Parathyroid adenoma (tissue), 2 donors: ENCODE measurements at regions not wholly inside any gene's neighbourhood (a gene's known extent, or its start where the extent isn't known, plus 50 kb on each side); places are given as distances from the start of the nearest gene placed in this dataset.

Experiments used
- H2AFZ ChIP-seq: fragments of 300-600 bp; sonication (generic); one replicate; pipeline ENCODE4 v1.7.0; 2017; ENCODE audit warnings: antibody characterized with exemption, mild to moderate bottlenecking
- H3K27ac ChIP-seq: fragments of 300-600 bp; sonication (generic); one replicate; pipeline ENCODE4 v1.7.0; 2017
- H3K27me3 ChIP-seq: fragments of 300-600 bp; sonication (generic); one replicate; pipeline ENCODE4 v1.7.0; 2017; ENCODE audit warnings: low read length; ENCODE audit not compliant: control insufficient read depth, insufficient read depth
- H3K36me3 ChIP-seq: fragments of 300-600 bp; sonication (generic); one replicate; pipeline ENCODE4 v1.7.0; 2017; ENCODE audit warnings: low read length; ENCODE audit not compliant: control insufficient read depth, insufficient read depth
- H3K4me1 ChIP-seq: fragments of 300-600 bp; sonication (generic); one replicate; pipeline ENCODE4 v1.7.0; 2017; ENCODE audit warnings: control low read depth
- H3K4me2 ChIP-seq: fragments of 300-600 bp; sonication (generic); one replicate; pipeline ENCODE4 v1.7.0; 2017; ENCODE audit warnings: low read length
- H3K4me3 ChIP-seq: fragments of 300-600 bp; sonication (generic); one replicate; pipeline ENCODE4 v1.7.0; 2017; ENCODE audit warnings: low read depth, low read length
- H3K79me2 ChIP-seq: fragments of 300-600 bp; sonication (generic); one replicate; pipeline ENCODE4 v1.7.0; 2017; ENCODE audit warnings: control low read depth
- H3K9ac ChIP-seq: fragments of 300-600 bp; sonication (generic); one replicate; pipeline ENCODE4 v1.7.0; 2017; ENCODE audit warnings: mild to moderate bottlenecking
- H3K9me3 ChIP-seq: fragments of 300-600 bp; sonication (generic); one replicate; pipeline ENCODE4 v1.7.0; 2017; ENCODE audit warnings: low read length; ENCODE audit not compliant: control insufficient read depth
- CTCF ChIP-seq: fragments of 300-600 bp; sonication (generic); IDR thresholded peaks from one replicate; pipeline ENCODE4 v1.7.0; 2017; ENCODE audit warnings: antibody characterized with exemption, mild to moderate bottlenecking
- donor health status: primary hyperparathyroidism.

GRCh38 chr11:64475145-64475544 lies 80.6 kb upstream of the SLC22A11 start:
- no peak for TF ChIP-seq CTCF
- Histone ChIP-seq H3K79me2 (no peaks in the 10 kb centered on the region), H3K4me2 (no peak overlapping the region), H3K4me1 (no peaks in the 10 kb centered on the region), H3K9me3 (no peaks in the 10 kb centered on the region), H3K27me3 (no peaks in the 10 kb centered on the region), H3K36me3 (no peaks in the 10 kb centered on the region), H3K9ac (no peak overlapping the region), H2AFZ (no peak overlapping the region), H3K27ac (no peak overlapping the region), H3K4me3 (no peak overlapping the region)

GRCh38 chr11:64476881-64477280 lies 78.9 kb upstream of the SLC22A11 start:
- Histone ChIP-seq H3K79me2 (no peaks in the 10 kb centered on the region), H3K36me3 (no peaks in the 10 kb centered on the region), H3K4me1 (no peaks in the 10 kb centered on the region), H3K27ac (no peak overlapping the region), H3K27me3 (no peaks in the 10 kb centered on the region), H3K4me2 (no peak overlapping the region), H3K4me3 (no peak overlapping the region), H3K9me3 (no peaks in the 10 kb centered on the region), H2AFZ (no peak overlapping the region), H3K9ac (no peak overlapping the region)
- no peak for TF ChIP-seq CTCF

GRCh38 chr11:64477675-64478074 lies 78.1 kb upstream of the SLC22A11 start:
- no peak overlapping the region for H3K9ac ChIP-seq
- H2AFZ ChIP-seq, result no peak overlapping the region
- no peak overlapping the region for H3K4me2 ChIP-seq
- no peak overlapping the region for H3K27ac ChIP-seq
- no peaks in the 10 kb centered on the region for H3K36me3 ChIP-seq
- no peaks in the 10 kb centered on the region for H3K9me3 ChIP-seq
- no peak overlapping the region for H3K4me3 ChIP-seq
- no peaks in the 10 kb centered on the region for H3K4me1 ChIP-seq
- no peak for TF ChIP-seq CTCF
- no peaks in the 10 kb centered on the region for H3K79me2 ChIP-seq
- no peaks in the 10 kb centered on the region for H3K27me3 ChIP-seq

GRCh38 chr11:64482588-64482987 lies 73.2 kb upstream of the SLC22A11 start:
- Histone ChIP-seq H3K27me3 (no peaks in the 10 kb centered on the region), H3K79me2 (no peaks in the 10 kb centered on the region)

More at GRCh38 chr11:64482588-64482987, 73.2 kb upstream of the SLC22A11 start:
- H3K4me2 ChIP-seq, result no peak overlapping the region
- no peaks in the 10 kb centered on the region for H3K4me1 ChIP-seq
- H3K9ac ChIP-seq, result no peak overlapping the region
- no peak overlapping the region for H3K27ac ChIP-seq
- no peak overlapping the region for H3K4me3 ChIP-seq
- no peaks in the 10 kb centered on the region for H3K36me3 ChIP-seq
- TF ChIP-seq CTCF, result no peak
- no peaks in the 10 kb centered on the region for H3K9me3 ChIP-seq
- H2AFZ ChIP-seq, result no peak overlapping the region
